HUES48 (cell line): ENCODE measurements at regions not wholly inside any gene's neighbourhood (a gene's known extent, or its start where the extent isn't known, plus 50 kb on each side); places are given as distances from the start of the nearest gene placed in this dataset.

Source experiments
- H3K27ac ChIP-seq: one replicate; pipeline ENCODE4 v1.7.0; 2013; ENCODE audit warnings: low read depth, low read length, inconsistent platforms
- H3K27me3 ChIP-seq: 2 replicates; pipeline ENCODE4 v1.6.1; 2013; ENCODE audit warnings: mild to moderate bottlenecking, low read length; ENCODE audit not compliant: control insufficient read depth, insufficient read depth
- H3K36me3 ChIP-seq: 2 replicates; pipeline ENCODE4 v1.6.1; 2013; ENCODE audit warnings: low read length; ENCODE audit not compliant: control insufficient read depth, insufficient read depth
- H3K4me1 ChIP-seq: 2 replicates; pipeline ENCODE4 v1.6.1; 2013; ENCODE audit warnings: mild to moderate bottlenecking, low read length; ENCODE audit not compliant: control insufficient read depth, insufficient read depth
- H3K4me3 ChIP-seq: 2 replicates; pipeline ENCODE4 v1.5.1; 2013; ENCODE audit warnings: mild to moderate bottlenecking, low read depth, low read length
- H3K9ac ChIP-seq: 2 replicates; pipeline ENCODE4 v1.6.1; 2013; ENCODE audit warnings: mild to moderate bottlenecking, low read depth, low read length, moderate library complexity
- H3K9me3 ChIP-seq: 2 replicates; pipeline ENCODE4 v1.6.1; 2013; ENCODE audit warnings: low read length; ENCODE audit not compliant: control insufficient read depth, insufficient read depth

DNA sequence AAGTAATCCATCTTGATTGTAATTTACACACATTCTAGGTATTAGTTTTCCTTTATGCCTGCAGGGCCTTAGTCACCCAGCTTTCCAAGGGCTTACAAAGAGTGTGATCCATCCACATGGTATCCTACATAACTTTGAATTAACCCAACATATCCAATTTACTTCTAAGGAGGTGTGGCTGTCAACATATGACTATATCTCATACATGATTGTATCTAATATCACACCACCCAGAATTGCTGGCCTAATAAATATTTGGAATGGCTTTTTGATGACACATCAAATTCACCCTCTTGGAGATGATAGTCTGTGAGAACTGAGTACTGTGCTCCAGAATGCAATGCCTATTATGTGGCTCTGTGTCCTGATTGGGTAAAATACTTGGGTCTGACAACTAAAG lies 363.3 kb upstream of the GRIN3A start:
- Histone ChIP-seq H3K4me1 (no peaks in the 10 kb centered on the region), H3K4me3 (no peak overlapping the region), H3K27ac (no peak overlapping the region), H3K36me3 (no peaks in the 10 kb centered on the region), H3K9me3 (no peaks in the 10 kb centered on the region), H3K9ac (no peak overlapping the region), H3K27me3 (no peaks in the 10 kb centered on the region)

GRCh38 chr9:102087141-102087540 lies 348.7 kb upstream of the GRIN3A start:
- Histone ChIP-seq H3K36me3 (no peaks in the 10 kb centered on the region), H3K9me3 (no peaks in the 10 kb centered on the region), H3K27ac (no peak overlapping the region), H3K4me3 (no peak overlapping the region), H3K4me1 (no peaks in the 10 kb centered on the region; the same call in 1 of the 2 replicates), H3K9ac (no peak overlapping the region), H3K27me3 (no peaks in the 10 kb centered on the region)

GRCh38 chr9:102085548-102085947 lies 347.1 kb upstream of the GRIN3A start:
- H3K27me3 ChIP-seq: no peaks in the 10 kb centered on the region
- no peak overlapping the region for H3K27ac ChIP-seq
- no peaks in the 10 kb centered on the region; the same call in 1 of the 2 replicates for H3K4me1 ChIP-seq
- no peak overlapping the region for H3K9ac ChIP-seq
- no peaks in the 10 kb centered on the region for H3K9me3 ChIP-seq
- H3K36me3 ChIP-seq: no peaks in the 10 kb centered on the region
- no peak overlapping the region for H3K4me3 ChIP-seq

GRCh38 chr9:102072059-102072764 lies 333.8 kb upstream of the GRIN3A start:
- Histone ChIP-seq H3K27me3 (no peaks in the 10 kb centered on the region), H3K4me3 (no peak overlapping the region), H3K9ac (no peak overlapping the region), H3K9me3 (peaks cover 3% of the 10 kb centered on the region), H3K27ac (no peak overlapping the region), H3K36me3 (no peaks in the 10 kb centered on the region), H3K4me1 (no peaks in the 10 kb centered on the region)

GRCh38 chr9:102069969-102070368 lies 331.5 kb upstream of the GRIN3A start:
- Histone ChIP-seq H3K36me3 (no peaks in the 10 kb centered on the region), H3K4me3 (no peak overlapping the region), H3K27me3 (no peaks in the 10 kb centered on the region)

DNA sequence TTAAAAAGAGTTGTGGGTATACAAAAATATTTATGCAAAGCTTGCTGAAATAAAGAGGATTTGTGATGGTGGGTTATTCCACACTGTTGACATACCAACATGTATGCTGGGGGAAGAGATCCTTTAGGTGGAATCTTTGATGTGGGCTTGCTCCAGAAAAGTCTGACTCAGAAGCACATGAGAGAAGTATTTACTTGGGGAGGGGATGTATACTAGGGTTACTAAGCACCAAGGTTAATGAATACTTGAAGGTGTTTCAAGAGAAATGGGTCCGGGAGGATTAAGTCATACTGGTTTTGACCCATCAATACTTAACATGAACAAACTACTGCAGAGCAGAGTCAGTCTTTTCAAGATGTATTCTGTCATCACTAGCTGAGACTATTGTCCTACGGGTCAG lies 316.4 kb upstream of the GRIN3A start:
- H3K9ac ChIP-seq: no peak overlapping the region
- H3K9me3 ChIP-seq: no peaks in the 10 kb centered on the region
- no peak overlapping the region for H3K4me3 ChIP-seq
- H3K4me1 ChIP-seq: no peaks in the 10 kb centered on the region
- no peak overlapping the region for H3K27ac ChIP-seq
- no peaks in the 10 kb centered on the region for H3K27me3 ChIP-seq
- no peaks in the 10 kb centered on the region for H3K36me3 ChIP-seq

More at GRCh38 chr9:102069969-102070368, 331.5 kb upstream of the GRIN3A start:
- Histone ChIP-seq H3K9me3 (peaks cover 6% of the 10 kb centered on the region), H3K4me1 (no peaks in the 10 kb centered on the region), H3K27ac (no peak overlapping the region), H3K9ac (no peak overlapping the region)

GRCh38 chr9:102049586-102050246 lies 311.3 kb upstream of the GRIN3A start:
- Histone ChIP-seq H3K27me3 (no peaks in the 10 kb centered on the region), H3K9ac (no peak overlapping the region), H3K4me3 (no peak overlapping the region), H3K4me1 (no peaks in the 10 kb centered on the region), H3K9me3 (no peaks in the 10 kb centered on the region), H3K36me3 (no peaks in the 10 kb centered on the region), H3K27ac (no peak overlapping the region)

GRCh38 chr9:102047549-102047948 lies 309.1 kb upstream of the GRIN3A start:
- H3K36me3 ChIP-seq: no peaks in the 10 kb centered on the region

GRCh38 chr9:102044133-102044532 lies 305.7 kb upstream of the GRIN3A start:
- no peak overlapping the region for H3K4me3 ChIP-seq
- H3K36me3 ChIP-seq: no peaks in the 10 kb centered on the region
- H3K4me1 ChIP-seq: no peaks in the 10 kb centered on the region
- H3K9me3 ChIP-seq: no peaks in the 10 kb centered on the region
- no peaks in the 10 kb centered on the region for H3K27me3 ChIP-seq
- H3K9ac ChIP-seq: no peak overlapping the region
- no peak overlapping the region for H3K27ac ChIP-seq

More at GRCh38 chr9:102047549-102047948, 309.1 kb upstream of the GRIN3A start:
- no peak overlapping the region for H3K4me3 ChIP-seq
- H3K27ac ChIP-seq: no peak overlapping the region
- H3K27me3 ChIP-seq: no peaks in the 10 kb centered on the region
- no peaks in the 10 kb centered on the region for H3K4me1 ChIP-seq
- H3K9me3 ChIP-seq: no peaks in the 10 kb centered on the region
- no peak overlapping the region for H3K9ac ChIP-seq

DNA sequence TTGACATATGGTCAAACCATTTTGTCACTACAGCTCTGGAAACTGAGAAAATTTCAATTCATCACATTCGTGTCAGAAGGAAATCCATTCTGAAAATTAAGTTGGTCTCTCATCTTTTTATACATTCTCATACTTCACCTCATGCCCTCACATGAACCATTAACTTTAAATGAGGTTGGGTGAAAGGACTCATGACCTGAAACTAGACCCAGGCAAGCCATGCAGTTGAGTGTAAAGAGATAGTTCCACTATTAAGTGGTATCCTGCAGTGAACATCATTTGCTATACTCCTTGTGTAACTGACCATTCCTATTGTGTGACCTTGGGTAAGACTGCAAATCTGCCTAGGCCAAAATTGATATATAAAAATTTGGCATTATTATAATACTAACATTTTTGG lies 299.6 kb upstream of the GRIN3A start:
- no peaks in the 10 kb centered on the region for H3K4me1 ChIP-seq
- H3K27ac ChIP-seq: no peak overlapping the region
- no peaks in the 10 kb centered on the region for H3K36me3 ChIP-seq
- H3K4me3 ChIP-seq: no peak overlapping the region
- H3K9me3 ChIP-seq: no peaks in the 10 kb centered on the region
- H3K27me3 ChIP-seq: no peaks in the 10 kb centered on the region
- H3K9ac ChIP-seq: no peak overlapping the region

DNA sequence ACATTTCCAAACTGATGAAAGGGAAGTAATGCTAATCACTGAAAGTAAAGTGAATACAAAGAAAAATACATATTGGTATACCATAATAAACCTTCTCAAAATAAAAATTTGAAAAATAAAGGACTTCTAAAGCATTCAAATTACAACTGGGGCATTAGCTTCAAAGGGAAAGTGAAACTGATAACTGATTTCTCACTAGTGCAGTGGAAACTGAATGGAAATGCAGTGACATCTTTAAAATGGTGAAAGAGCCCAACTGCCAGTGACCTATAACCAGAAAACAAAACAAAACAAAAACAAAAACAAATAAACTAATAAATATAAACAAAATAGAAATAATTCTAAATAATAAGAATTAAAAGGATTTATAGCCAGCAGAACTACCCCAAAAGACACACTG lies 297.5 kb upstream of the GRIN3A start:
- Histone ChIP-seq H3K4me3 (no peak overlapping the region), H3K9ac (no peak overlapping the region), H3K4me1 (no peaks in the 10 kb centered on the region), H3K9me3 (no peaks in the 10 kb centered on the region), H3K36me3 (no peaks in the 10 kb centered on the region), H3K27me3 (no peaks in the 10 kb centered on the region), H3K27ac (no peak overlapping the region)
